ENCODE measurements at regions not wholly inside any gene's neighbourhood (a gene's known extent, or its start where the extent isn't known, plus 50 kb on each side); places are given as distances from the start of the nearest gene placed in this dataset.

GRCh38 chr2:128504246-128505149, 185.8 kb upstream of the HS6ST1 start:
- DNase-seq (ENCODE audit: low spot score in 2 of 2), result peak in 1 of 2 donors; percentile 50
- no peak overlapping the region for H3K4me3 ChIP-seq
- no peaks in the 10 kb centered on the region for H3K36me3 ChIP-seq
- no peaks in the 10 kb centered on the region for H3K27me3 ChIP-seq
- no peak overlapping the region for H3K27ac ChIP-seq
- H3K9me3 ChIP-seq, result no peaks in the 10 kb centered on the region
- intact Hi-C loops (cut with DNase I), result no loop called here
- TF ChIP-seq CTCF (IDR thresholded peaks at IDR 0.05), result no peak
- H3K4me1 ChIP-seq, result no peaks in the 10 kb centered on the region

- Histone ChIP-seq H3K27ac (no peak overlapping the region), H3K27me3 (no peaks in the 10 kb centered on the region), H3K4me3 (no peak overlapping the region), H3K9me3 (no peaks in the 10 kb centered on the region), H3K36me3 (no peaks in the 10 kb centered on the region), H3K4me1 (no peaks in the 10 kb centered on the region)
- TF ChIP-seq CTCF (IDR thresholded peaks at IDR 0.05), result no peak
- intact Hi-C loops (cut with DNase I), result no loop called here
- peak in 1 of 2 donors; percentile 30 for DNase-seq (ENCODE audit: low spot score in 2 of 2)
Observed at GRCh38 chr2:128505150-128505490, 186.5 kb upstream of the HS6ST1 start.

GRCh38 chr2:128505575-128506526, 187.2 kb upstream of the HS6ST1 start:
- no peak for TF ChIP-seq CTCF (IDR thresholded peaks at IDR 0.05)
- intact Hi-C loops (cut with DNase I), result no loop called here
- Histone ChIP-seq H3K4me3 (no peak overlapping the region), H3K27me3 (no peaks in the 10 kb centered on the region), H3K36me3 (no peaks in the 10 kb centered on the region), H3K4me1 (no peaks in the 10 kb centered on the region), H3K27ac (no peak overlapping the region), H3K9me3 (no peaks in the 10 kb centered on the region)
- DNase-seq (ENCODE audit: low spot score in 2 of 2), result peak in 1 of 2 donors; percentile 31

GRCh38 chr2:128506534-128506933, 187.9 kb upstream of the HS6ST1 start:
- intact Hi-C loops (cut with DNase I), result no loop called here
- DNase-seq (ENCODE audit: low spot score in 2 of 2), result peak in 1 of 2 donors; percentile 42
- TF ChIP-seq CTCF (IDR thresholded peaks at IDR 0.05), result no peak
- Histone ChIP-seq H3K36me3 (no peaks in the 10 kb centered on the region), H3K4me1 (no peaks in the 10 kb centered on the region), H3K27me3 (no peaks in the 10 kb centered on the region), H3K4me3 (no peak overlapping the region), H3K27ac (no peak overlapping the region), H3K9me3 (no peaks in the 10 kb centered on the region)

GRCh38 chr2:128510701-128511397, 192.2 kb upstream of the HS6ST1 start:
- DNase-seq (ENCODE audit: low spot score in 2 of 2), result no peak
- intact Hi-C loops (cut with DNase I), result no loop called here
- no peaks in the 10 kb centered on the region for H3K36me3 ChIP-seq
- no peak for TF ChIP-seq CTCF (IDR thresholded peaks at IDR 0.05)
- H3K9me3 ChIP-seq, result no peaks in the 10 kb centered on the region
- H3K27ac ChIP-seq, result no peak overlapping the region
- H3K4me3 ChIP-seq, result no peak overlapping the region
- no peaks in the 10 kb centered on the region for H3K4me1 ChIP-seq
- no peaks in the 10 kb centered on the region for H3K27me3 ChIP-seq
